Astrocyte (in vitro differentiated cells and primary cell): ENCODE measurements at regions not wholly inside any gene's neighbourhood (a gene's known extent, or its start where the extent isn't known, plus 50 kb on each side); places are given as distances from the start of the nearest gene placed in this dataset.

Experiments
- DNase-seq: peaks from one replicate; pipeline ENCODE4 v3.0.0-alpha.2; 2010; ENCODE audit warnings: low read depth
- FAIRE-seq: peaks from 2 replicates; lab custom pipeline; 2011; peaks lifted over from hg19 to GRCh38; lab: Jason Lieb, UNC
- H2AFZ ChIP-seq: 2 replicates; pipeline ENCODE4 v1.6.0; 2012; ENCODE audit warnings: low read depth, low read length, inconsistent platforms
- H3K27ac ChIP-seq: 2 replicates; pipeline ENCODE4 v1.5.1; 2011; ENCODE audit warnings: low read depth, low read length, inconsistent platforms
- H3K27me3 ChIP-seq: 2 replicates; pipeline ENCODE4 v1.6.0; 2011; ENCODE audit warnings: low read length, inconsistent platforms; ENCODE audit not compliant: insufficient read depth
- H3K36me3 ChIP-seq: 2 replicates; pipeline ENCODE4 v1.5.1; 2011; ENCODE audit warnings: low read length, inconsistent platforms; ENCODE audit not compliant: insufficient read depth
- H3K4me1 ChIP-seq: 2 replicates; pipeline ENCODE4 v1.5.1; 2011; ENCODE audit warnings: low read length, inconsistent platforms; ENCODE audit not compliant: insufficient read depth
- H3K4me2 ChIP-seq: 2 replicates; pipeline ENCODE4 v1.6.0; 2012; ENCODE audit warnings: low read length, inconsistent platforms
- H3K4me3 ChIP-seq: 2 replicates; pipeline ENCODE4 v1.5.1; 2011; ENCODE audit warnings: low read depth, mild to moderate bottlenecking, low read length, inconsistent platforms; ENCODE audit not compliant: insufficient read depth
- H3K79me2 ChIP-seq: 2 replicates; pipeline ENCODE4 v1.6.0; 2012; ENCODE audit warnings: mild to moderate bottlenecking, low read length, inconsistent platforms; ENCODE audit not compliant: insufficient read depth
- H3K9ac ChIP-seq: 2 replicates; pipeline ENCODE4 v1.6.0; 2012; ENCODE audit warnings: mild to moderate bottlenecking, low read length, inconsistent platforms
- H3K9me3 ChIP-seq: 2 replicates; pipeline ENCODE4 v1.5.1; 2012; ENCODE audit warnings: low read depth, mild to moderate bottlenecking, low read length, inconsistent platforms; ENCODE audit not compliant: insufficient read depth
- H4K20me1 ChIP-seq: 2 replicates; pipeline ENCODE4 v1.6.0; 2012; ENCODE audit warnings: low read length, inconsistent platforms; ENCODE audit not compliant: insufficient read depth
- H3K27ac Mint-ChIP-seq: one replicate; pipeline ENCODE4 v1.8.0; 2021; ENCODE audit warnings: mild to moderate bottlenecking, mixed read lengths; ENCODE audit not compliant: unreplicated experiment
- H3K27me3 Mint-ChIP-seq: one replicate; pipeline ENCODE4 v1.8.0; 2021; ENCODE audit warnings: low read depth, mixed read lengths; ENCODE audit not compliant: unreplicated experiment
- H3K36me3 Mint-ChIP-seq: one replicate; pipeline ENCODE4 v1.8.0; 2021; ENCODE audit warnings: low read depth, mixed read lengths; ENCODE audit not compliant: unreplicated experiment
- H3K4me1 Mint-ChIP-seq: one replicate; pipeline ENCODE4 v1.8.0; 2021; ENCODE audit warnings: low read depth, mixed read lengths; ENCODE audit not compliant: unreplicated experiment
- H3K4me3 Mint-ChIP-seq: one replicate; pipeline ENCODE4 v1.8.0; 2021; ENCODE audit warnings: mild to moderate bottlenecking, moderate library complexity, mixed read lengths; ENCODE audit not compliant: unreplicated experiment
- H3K9me3 Mint-ChIP-seq: one replicate; pipeline ENCODE4 v1.8.0; 2021; ENCODE audit warnings: mild to moderate bottlenecking, mixed read lengths; ENCODE audit not compliant: unreplicated experiment
- CTCF ChIP-seq: IDR thresholded peaks from 2 replicates; pipeline ENCODE4 v1.5.1; 2011; ENCODE audit warnings: low read depth, mild to moderate bottlenecking, inconsistent platforms, low read length, moderate library complexity; ENCODE audit not compliant: insufficient read depth
- EZH2 ChIP-seq: IDR thresholded peaks from 2 replicates; pipeline ENCODE4 v1.6.1; 2012; ENCODE audit warnings: mild to moderate bottlenecking, low read length, inconsistent platforms; ENCODE audit not compliant: insufficient read depth

DNA sequence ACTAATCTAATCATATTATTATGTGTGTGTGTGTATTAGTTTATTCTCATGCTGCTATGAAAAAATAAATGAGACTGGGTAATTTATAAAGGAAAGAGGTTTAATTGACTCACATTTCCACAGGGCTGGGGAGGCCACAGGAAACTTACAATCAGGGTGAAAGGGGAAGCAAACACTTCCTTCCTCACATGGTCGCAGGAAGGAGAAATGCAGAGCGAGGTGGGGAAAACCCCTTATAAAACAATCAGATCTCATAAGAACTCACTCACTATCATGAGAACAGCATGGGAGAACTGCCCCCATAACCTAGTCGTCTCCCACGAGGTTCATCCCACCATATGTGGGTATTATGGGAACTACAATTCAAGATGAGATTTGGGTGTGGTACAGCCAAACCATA lies 190.9 kb upstream of the TAPT1 start:
- Histone ChIP-seq H3K27me3 (no peaks in the 10 kb centered on the region), H3K4me3 (no peak overlapping the region), H3K79me2 (no peaks in the 10 kb centered on the region), H3K9me3 (no peaks in the 10 kb centered on the region), H3K9ac (no peak overlapping the region), H3K4me2 (no peak overlapping the region), H4K20me1 (no peaks in the 10 kb centered on the region), H3K36me3 (no peaks in the 10 kb centered on the region), H3K27ac (no peak overlapping the region), H3K4me1 (no peaks in the 10 kb centered on the region), H2AFZ (no peak overlapping the region)
- no peaks in the 10 kb centered on the region for H3K36me3 Mint-ChIP-seq
- no peak for DNase-seq
- no peak for FAIRE-seq
- H3K4me1 Mint-ChIP-seq, result peaks cover 12% of the 10 kb centered on the region
- H3K27ac Mint-ChIP-seq, result no peak overlapping the region
- TF ChIP-seq EZH2, result no peak
- no peak for TF ChIP-seq CTCF
- no peak overlapping the region for H3K4me3 Mint-ChIP-seq
- H3K9me3 Mint-ChIP-seq, result peaks cover 3% of the 10 kb centered on the region
- no peaks in the 10 kb centered on the region for H3K27me3 Mint-ChIP-seq

- no peaks in the 10 kb centered on the region for H3K36me3 Mint-ChIP-seq
- no peak overlapping the region for H3K4me3 Mint-ChIP-seq
- no peaks in the 10 kb centered on the region for H3K27me3 Mint-ChIP-seq
- Histone ChIP-seq H2AFZ (no peak overlapping the region), H3K36me3 (no peaks in the 10 kb centered on the region), H3K27ac (no peak overlapping the region), H3K9ac (no peak overlapping the region), H4K20me1 (no peaks in the 10 kb centered on the region), H3K9me3 (no peaks in the 10 kb centered on the region), H3K4me3 (no peak overlapping the region), H3K4me2 (no peak overlapping the region), H3K27me3 (no peaks in the 10 kb centered on the region), H3K4me1 (no peaks in the 10 kb centered on the region), H3K79me2 (no peaks in the 10 kb centered on the region)
- TF ChIP-seq EZH2 (no peak), CTCF (no peak)
- DNase-seq, result no peak
- H3K4me1 Mint-ChIP-seq, result peaks cover 12% of the 10 kb centered on the region
- H3K27ac Mint-ChIP-seq, result no peak overlapping the region
- FAIRE-seq, result no peak
- peaks cover 3% of the 10 kb centered on the region for H3K9me3 Mint-ChIP-seq
These were observed 190.3 kb upstream of the TAPT1 start for GRCh38 chr4:16416601-16417000.

GRCh38 chr4:16415751-16416150 lies 189.5 kb upstream of the TAPT1 start:
- TF ChIP-seq EZH2 (no peak), CTCF (no peak)
- no peak overlapping the region for H2AFZ ChIP-seq
- H3K36me3 ChIP-seq, result no peaks in the 10 kb centered on the region
- H3K4me1 Mint-ChIP-seq, result peaks cover 12% of the 10 kb centered on the region
- no peak overlapping the region for H3K4me3 ChIP-seq
- H3K79me2 ChIP-seq, result no peaks in the 10 kb centered on the region
- no peaks in the 10 kb centered on the region for H3K4me1 ChIP-seq
- H3K36me3 Mint-ChIP-seq, result no peaks in the 10 kb centered on the region
- FAIRE-seq (no peak), DNase-seq (no peak)
- H3K9ac ChIP-seq, result no peak overlapping the region
- no peak overlapping the region for H3K27ac Mint-ChIP-seq
- peaks cover 3% of the 10 kb centered on the region for H3K9me3 Mint-ChIP-seq
- no peaks in the 10 kb centered on the region for H3K27me3 ChIP-seq
- H3K4me2 ChIP-seq, result no peak overlapping the region
- H3K4me3 Mint-ChIP-seq, result no peak overlapping the region
- no peaks in the 10 kb centered on the region for H3K27me3 Mint-ChIP-seq
- H3K27ac ChIP-seq, result no peak overlapping the region
- H3K9me3 ChIP-seq, result no peaks in the 10 kb centered on the region
- no peaks in the 10 kb centered on the region for H4K20me1 ChIP-seq
